Suppressor macrophage treated with lipopolysaccharide for 1 hour (primary cell): ENCODE measurements at regions not wholly inside any gene's neighbourhood (a gene's known extent, or its start where the extent isn't known, plus 50 kb on each side); places are given as distances from the start of the nearest gene placed in this dataset.
"Not testable (repeated sequence)": the region's sequence is repeated elsewhere in the genome, so short reads cannot be mapped to it uniquely, and the experiment has no call there.

Experiments used
- DNase-seq, 3 donors: peaks; one replicate each; pipeline ENCODE4 v3.0.0-alpha.2; 2020 to 2022

GRCh38 chr6:170146640-170147039 is 144.2 kb downstream of the DLL1 start:
- no peak for DNase-seq

GRCh38 chr6:170146131-170146530 is 144.7 kb downstream of the DLL1 start:
- DNase-seq = not testable (repeated sequence)

GRCh38 chr6:170145716-170146115 is 145.2 kb downstream of the DLL1 start:
- peak in 2 of 3 donors; percentile 32 to 35 for DNase-seq

GRCh38 chr6:170145272-170145592 is 145.6 kb downstream of the DLL1 start:
- DNase-seq = no peak

- peak; percentile 36 to 57 (median 53) for DNase-seq
Measured at GRCh38 chr6:170144571-170145271, 146.2 kb downstream of the DLL1 start.

GRCh38 chr6:170143401-170144150 is 147.3 kb downstream of the DLL1 start:
- no peak for DNase-seq

- no peak for DNase-seq
Measured at GRCh38 chr6:170142559-170142958, 148.3 kb downstream of the DLL1 start.

GRCh38 chr6:170141061-170141460 is 149.8 kb downstream of the DLL1 start:
- DNase-seq = not testable (repeated sequence)

- no peak for DNase-seq
Measured at GRCh38 chr6:170140129-170140528, 150.7 kb downstream of the DLL1 start.

GRCh38 chr6:170139531-170139930 is 151.3 kb downstream of the DLL1 start:
- no peak for DNase-seq

- DNase-seq = not testable (repeated sequence)
Measured at GRCh38 chr6:170139046-170139445, 151.8 kb downstream of the DLL1 start.

GRCh38 chr6:170137911-170138910 is 152.7 kb downstream of the DLL1 start:
- DNase-seq = no peak

- no peak for DNase-seq
Measured at GRCh38 chr6:170137176-170137891, 153.5 kb downstream of the DLL1 start.

- no peak for DNase-seq
Measured at GRCh38 chr6:170136541-170137175, 154.2 kb downstream of the DLL1 start.

GRCh38 chr6:170135821-170136471 is 154.9 kb downstream of the DLL1 start:
- DNase-seq = no peak

- no peak for DNase-seq
Measured at GRCh38 chr6:170135461-170135820, 155.4 kb downstream of the DLL1 start.

- DNase-seq = no peak
Measured at GRCh38 chr6:170134471-170135440, 156.1 kb downstream of the DLL1 start.

- DNase-seq = no peak
Measured at GRCh38 chr6:170134031-170134470, 156.8 kb downstream of the DLL1 start.

GRCh38 chr6:170132561-170132991 is 158.3 kb downstream of the DLL1 start:
- DNase-seq = no peak

GRCh38 chr6:170132011-170132521 is 158.8 kb downstream of the DLL1 start:
- DNase-seq = no peak
